Stimulated activated CD4-positive, alpha-beta T cell treated with anti-CD3 and anti-CD28 coated beads, Interleukin-2, amount 100 ng/mL, for 48 hours (primary cell): ENCODE measurements at regions not wholly inside any gene's neighbourhood (a gene's known extent, or its start where the extent isn't known, plus 50 kb on each side); places are given as distances from the start of the nearest gene placed in this dataset.
"Not testable (repeated sequence)": the region's sequence is repeated elsewhere in the genome, so short reads cannot be mapped to it uniquely, and the experiment has no call there.

Source experiments
- DNase-seq, 2 donors: peaks; one replicate each; pipeline ENCODE4 v3.0.0-alpha.2; 2020

DNA sequence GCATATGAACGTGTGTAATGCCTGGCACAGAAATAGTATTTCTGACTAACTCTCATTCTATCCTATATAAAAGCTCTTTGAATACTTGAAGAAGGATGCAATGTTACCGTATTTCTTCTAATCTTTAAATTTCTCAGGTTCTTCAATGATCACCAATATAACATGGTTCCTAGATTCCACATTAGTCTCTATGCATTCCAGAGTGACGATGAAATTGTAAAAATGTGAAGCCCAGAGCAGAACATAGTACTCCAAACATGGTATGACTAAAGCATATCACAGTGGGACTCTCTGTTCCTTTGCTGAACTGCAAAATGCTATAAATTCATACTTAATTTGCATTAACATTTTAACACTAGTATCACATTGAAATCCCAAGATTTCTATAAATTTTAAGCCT is 877.6 kb upstream of the CHORDC1 start:
- DNase-seq, result no peak

DNA sequence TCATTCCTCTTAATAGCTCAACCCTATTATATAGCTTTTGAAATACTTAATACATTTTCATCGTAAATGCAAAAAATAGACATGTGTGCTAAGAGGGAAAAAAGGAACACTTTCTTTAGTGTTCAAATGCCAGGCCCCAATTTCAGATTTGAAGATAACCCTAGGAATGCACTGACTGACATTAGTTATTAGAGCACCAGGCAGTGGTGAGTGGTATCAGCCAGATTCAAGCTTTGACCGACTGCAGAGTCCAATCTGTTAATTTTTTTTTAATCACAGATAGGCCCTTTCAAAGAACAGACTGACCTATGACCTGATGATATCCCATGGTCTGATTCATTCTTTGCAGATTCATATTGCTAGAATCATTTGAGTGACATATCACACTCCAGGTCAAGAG is 874.2 kb upstream of the CHORDC1 start:
- DNase-seq, result no peak

DNA sequence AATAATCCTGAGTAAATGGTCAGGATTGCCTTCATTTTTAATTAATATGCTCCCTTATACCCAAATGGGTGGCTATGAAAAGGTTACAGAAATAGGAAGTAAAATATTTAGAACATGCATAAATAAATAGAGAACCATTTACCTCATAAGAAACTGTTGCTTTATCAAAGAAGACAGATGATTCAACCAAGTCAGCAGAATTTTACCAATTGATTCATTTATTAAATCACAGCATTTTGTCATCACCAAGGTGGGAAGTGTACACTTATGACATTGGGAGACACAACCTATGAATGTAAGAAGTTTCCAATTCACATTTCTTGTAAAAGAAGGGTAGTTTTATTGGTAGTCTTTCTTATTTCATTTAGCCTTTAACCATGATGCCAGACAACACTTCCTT is 870.3 kb upstream of the CHORDC1 start:
- DNase-seq, result no peak

DNA sequence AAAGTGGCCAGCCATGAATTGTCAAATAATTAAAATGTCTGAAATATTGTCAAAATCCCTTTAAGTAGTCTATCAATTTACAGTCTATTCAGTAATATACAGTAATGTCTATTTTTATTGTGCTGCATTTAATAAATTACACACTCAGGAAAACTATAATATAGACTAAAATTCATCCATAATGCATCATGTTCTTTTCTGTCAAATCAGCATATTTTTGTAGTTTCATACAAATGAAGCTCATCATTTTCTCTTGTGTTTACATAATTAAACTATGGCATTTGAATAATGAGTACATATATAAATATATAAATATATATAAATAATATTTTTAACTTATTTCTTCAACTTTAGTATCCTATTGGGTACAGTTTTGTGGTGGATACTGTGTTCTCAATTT is 868.7 kb upstream of the CHORDC1 start:
- no peak for DNase-seq

DNA sequence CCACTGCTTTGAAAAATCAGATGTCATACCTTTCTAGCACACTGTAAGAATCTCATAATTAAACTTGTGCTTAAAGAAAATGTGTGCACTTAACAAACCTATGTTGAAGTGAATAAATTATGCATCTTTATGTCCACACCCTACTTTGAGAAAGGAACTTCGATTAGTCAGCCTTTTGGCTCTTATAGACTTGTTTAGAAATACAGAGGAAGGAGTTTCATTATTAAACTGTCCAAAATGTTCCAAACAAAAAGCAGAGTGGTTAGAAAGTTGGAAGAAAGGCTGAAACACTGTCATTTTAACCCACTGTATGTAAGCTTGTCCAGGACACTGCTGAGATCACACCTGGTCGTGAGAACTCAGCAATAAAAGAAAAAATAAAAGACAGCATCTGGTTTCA is 863.2 kb upstream of the CHORDC1 start:
- DNase-seq, result no peak

DNA sequence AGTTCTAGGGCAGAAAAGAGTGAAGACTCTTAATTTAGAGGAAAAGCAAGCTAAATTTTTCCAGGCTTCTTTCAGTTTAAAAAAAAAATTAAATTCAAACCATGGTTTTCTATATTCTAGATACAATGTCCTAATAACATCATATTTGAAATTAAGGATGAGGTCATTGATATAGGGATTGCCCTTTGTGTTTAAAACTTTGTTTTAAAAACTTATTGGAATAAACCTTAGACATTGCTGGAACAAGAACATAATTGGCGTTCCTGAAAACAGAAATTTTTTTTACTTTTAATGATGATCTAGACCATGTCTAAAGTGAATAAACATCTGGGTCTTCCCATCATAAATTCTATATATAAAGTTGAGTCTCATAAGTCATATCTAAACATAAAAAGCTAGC is 859.4 kb upstream of the CHORDC1 start:
- DNase-seq, result no peak

DNA sequence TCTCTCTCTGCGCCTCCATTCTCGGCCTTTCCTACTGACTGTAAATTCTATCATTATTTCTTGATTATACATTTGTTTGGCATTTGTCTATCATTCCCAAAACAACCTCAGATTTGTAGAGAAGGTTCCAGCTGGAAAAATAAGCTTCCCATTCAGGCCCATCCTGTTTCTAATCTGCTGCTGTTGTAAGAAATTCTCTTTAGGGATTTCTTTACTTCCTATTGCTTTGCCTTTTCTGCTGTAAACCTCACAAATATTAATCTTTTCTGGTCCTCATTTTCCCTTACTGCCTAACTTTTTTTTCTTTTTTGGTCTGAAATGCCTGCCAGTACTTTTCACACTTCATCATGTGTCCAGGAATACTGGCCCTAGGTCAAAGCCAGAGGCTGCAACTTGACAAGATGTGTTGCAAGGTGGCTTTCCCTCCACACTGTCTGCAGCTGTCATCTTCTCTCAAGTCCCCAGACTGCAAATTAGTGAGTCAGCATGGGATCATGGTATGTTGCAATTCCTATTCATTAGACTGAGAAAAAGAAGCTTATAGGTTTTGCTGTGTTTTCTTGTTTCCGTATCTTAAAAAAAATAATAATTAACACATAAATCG is 858.7 kb upstream of the CHORDC1 start:
- no peak for DNase-seq

DNA sequence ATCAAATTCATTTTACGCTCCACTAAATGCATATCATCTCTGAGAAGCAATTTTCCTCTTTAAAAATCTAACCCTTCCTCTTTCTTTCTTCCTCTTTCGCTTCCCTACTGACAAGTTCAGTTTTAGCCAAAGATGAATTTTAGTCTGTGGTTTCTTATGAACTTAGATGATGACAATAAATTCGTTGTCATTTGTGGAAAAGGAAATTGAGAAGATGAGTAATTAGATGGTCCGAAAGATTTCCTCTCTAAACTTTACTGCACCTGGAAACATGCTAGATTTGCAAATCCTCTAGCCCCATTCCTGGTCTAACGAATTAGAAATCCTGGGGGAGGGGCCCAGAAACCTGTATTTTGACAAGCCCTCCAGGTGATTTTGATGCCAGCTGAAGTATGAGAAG is 855.4 kb upstream of the CHORDC1 start:
- DNase-seq, result no peak

DNA sequence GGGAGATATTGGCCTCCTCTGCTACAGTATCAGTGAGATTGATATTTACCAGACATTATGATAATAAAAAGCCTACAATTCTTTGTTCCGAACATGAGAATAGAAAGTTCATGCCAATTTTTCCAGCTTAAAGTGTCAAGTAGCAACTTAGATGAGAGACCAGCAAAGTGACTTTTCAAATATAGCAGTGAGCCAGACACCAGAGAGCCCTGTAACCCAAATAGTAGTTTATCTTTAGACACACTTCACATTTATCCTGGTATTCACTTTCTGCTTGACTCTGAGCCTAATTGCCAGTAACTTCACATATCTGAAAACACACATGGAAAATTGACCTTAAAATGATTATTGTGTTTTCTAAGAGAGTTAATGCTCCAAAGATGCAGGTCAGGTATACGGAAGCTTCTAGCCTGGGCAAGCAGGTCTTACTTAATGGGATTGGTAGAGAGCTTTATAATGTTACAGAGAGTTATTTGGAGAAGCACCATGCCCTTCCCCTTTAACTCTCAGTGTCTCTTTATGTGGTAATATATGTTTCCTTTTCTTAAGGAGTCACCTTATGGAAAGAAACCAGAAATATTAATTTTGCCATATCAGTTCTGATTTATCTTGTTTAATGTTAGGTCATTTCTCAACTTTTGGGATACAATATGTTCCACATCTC is 852.3 kb upstream of the CHORDC1 start:
- no peak for DNase-seq

DNA sequence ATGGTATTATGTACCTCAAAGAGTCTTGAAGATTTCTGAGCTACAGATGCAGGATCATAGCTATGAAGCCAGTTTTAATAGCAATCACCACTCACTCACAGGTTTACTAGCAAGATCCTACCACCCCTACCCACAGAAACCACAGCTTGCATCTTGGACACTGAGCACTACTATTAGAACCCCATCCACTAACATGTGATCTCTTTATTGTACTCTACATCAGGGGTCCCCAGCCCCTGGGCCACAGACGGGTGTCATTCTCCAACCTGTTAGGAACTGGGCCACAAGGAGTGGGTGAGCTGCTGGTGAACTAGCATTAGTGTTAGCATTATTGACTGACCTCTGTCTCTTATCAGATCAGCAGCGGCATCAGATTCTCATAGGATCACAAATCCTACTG is 844.8 kb upstream of the CHORDC1 start:
- no peak for DNase-seq

DNA sequence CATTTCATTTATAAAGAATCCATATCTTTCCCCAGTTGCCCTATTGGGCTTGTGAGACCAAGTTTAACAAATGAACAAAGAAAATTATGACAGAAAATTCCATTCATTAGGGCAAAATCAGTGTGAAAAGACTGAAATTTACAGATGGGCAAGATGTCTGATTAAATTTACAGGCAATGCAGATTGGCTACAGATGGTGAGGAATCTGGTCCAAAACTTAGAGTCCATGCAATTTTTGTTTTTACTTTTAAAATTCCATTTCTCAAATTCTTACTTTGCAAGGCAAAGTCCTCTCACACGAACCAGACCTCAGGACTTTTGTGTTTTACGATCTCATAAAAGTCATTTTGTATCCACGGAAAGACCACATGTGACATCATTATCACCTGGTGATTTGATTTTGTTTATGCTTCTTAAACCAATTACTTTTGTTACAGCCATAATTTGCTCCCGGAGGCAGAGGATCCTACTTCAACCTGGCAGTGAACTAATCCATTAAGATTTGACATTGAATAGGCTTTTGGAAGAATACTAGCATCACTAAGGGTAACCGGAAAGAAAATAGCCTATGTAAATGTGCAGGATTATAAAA is 843.7 kb upstream of the CHORDC1 start:
- DNase-seq, result no peak

DNA sequence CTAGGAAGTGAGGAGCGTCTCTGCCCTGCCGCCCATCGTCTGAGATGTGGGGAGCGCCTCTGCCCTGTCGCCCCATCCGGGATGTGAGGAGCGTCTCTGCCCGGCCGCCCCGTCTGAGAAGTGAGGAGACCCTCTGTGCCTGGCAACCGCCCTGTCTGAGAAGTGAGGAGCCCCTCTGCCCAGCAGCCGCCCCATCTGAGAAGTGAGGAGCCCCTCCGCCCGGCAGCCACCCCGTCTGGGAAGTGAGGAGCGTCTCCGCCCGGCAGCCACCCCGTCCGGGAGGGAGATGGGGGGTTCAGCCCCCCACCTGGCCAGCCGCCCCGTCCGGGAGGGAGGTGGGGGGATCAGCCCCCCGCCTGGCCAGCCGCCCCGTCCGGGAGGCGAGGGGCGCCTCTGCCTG is 840.5 kb upstream of the CHORDC1 start:
- DNase-seq, result not testable (repeated sequence)

DNA sequence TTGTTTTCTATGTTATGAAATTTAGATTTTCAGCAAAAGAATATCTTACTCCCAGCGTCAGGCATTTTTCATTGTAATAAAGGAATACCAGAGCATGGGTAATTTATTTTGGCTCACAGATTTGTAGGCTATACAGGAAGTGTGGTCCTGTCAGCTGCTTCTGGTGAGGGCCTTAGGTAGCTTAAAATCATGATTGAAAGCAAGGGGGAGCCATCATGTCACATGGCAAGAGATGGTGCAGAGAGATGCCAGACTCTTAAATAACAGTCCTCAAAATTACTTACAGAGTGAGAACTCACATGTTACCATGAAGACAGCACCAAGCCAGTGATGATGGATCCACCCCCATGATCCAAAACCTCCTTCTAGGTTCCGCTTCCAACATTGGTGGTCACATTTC is 825.0 kb upstream of the CHORDC1 start:
- no peak for DNase-seq

DNA sequence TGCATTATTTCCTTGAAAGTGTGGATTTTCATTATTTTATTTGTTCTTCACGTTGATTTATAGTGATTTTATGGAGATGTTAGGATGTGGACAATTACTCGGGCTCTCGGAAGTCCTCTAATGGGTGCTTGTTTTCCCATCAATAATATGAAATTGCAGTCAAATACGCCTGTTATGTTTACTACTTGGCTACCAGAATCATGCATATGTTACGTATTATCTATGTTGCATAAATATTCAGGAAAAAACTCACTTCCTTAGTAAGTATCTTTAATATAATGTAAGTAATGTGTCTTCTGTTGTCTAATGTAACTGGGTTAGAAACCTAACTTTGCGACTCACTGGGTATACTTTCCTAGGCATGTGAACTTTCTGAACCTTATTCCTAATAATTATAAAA is 823.4 kb upstream of the CHORDC1 start:
- DNase-seq, result no peak

DNA sequence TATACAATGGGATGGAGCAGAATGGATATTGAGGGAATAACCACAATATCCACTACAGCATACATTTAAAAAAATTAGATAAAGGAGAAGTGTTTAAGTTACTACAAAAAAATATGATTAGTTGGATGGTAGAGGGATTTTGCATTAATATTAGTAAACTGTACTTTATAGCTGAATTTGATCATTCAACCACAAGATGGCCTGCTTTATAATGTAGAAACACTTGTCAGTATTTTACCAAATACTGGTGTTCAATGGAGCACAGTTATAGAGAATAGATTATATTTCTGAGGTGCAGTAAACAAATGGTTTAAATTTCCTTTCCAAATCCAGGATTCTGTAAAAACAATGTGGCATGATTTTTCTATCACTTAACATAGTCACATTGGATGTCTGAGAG is 818.8 kb upstream of the CHORDC1 start:
- DNase-seq, result no peak

DNA sequence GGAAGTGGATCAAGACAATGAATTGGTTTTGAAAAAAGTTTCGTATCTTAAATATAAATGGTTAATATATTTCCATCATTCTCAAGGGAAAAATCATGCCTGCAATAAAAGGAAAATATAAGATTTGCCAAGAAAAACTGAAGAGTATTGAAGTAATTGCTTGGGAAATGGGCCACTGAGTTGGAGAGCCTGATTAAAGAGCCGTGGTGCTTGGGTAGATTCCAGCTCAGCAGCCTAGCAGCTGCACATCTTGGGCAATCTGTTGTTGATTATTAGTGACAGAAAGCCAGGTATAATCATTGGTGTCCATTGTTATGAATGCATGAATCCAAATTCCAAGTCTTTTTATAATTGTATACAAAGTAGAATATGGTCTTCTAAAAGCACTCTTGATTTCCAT is 800.9 kb upstream of the CHORDC1 start:
- no peak for DNase-seq

DNA sequence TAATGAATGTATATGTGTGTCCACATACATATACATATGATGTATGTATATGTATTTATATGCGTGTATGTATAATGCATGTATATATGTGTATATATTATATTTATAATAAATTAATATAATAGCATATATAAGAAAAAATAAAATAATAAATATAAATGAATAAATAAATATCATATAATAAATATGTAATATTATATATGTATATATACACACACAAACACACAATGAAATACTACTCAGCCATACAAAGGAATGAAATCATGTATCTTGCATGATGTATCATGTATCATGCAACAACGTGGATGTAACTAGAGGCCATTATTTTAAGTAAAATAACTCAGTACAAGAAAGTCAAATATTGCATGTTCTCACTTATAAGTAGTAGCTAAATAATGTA is 788.7 kb upstream of the CHORDC1 start:
- DNase-seq, result no peak

DNA sequence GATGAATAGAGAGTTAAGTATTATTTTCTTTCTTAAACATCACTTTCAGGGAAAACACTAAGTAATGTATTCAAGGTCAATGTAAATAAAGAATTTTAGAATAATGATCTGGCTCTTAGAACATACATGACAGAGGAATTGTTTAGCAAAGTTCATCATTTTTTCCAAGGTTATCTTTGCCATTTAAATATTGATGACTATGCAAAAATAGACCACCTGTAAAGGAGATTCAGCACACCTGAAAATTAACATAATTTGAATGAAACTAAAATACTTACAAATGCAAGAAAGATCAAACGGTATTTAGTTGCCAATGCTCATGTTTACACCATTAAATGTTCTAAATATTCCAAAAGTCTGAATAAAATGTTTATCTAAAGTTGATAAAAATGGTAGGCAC is 782.6 kb upstream of the CHORDC1 start:
- no peak for DNase-seq

DNA sequence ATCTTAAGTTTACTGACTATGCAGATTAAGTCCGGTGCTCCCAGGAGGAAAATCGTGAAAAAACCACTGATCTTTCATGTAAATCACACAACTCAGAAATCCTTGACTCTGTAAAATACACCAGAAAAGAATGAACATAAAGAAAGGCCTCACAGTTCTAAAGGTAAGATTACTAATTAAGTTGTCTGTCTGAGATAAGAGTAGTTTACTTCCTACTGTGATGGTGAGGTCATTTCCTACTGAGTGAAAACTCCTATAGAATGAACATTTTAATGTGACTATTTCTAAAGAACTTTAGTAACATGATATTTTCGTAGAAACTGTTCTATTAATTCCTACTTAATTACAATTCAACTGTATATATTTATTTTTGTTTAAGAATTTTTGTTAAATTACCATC is 774.4 kb upstream of the CHORDC1 start:
- no peak for DNase-seq

DNA sequence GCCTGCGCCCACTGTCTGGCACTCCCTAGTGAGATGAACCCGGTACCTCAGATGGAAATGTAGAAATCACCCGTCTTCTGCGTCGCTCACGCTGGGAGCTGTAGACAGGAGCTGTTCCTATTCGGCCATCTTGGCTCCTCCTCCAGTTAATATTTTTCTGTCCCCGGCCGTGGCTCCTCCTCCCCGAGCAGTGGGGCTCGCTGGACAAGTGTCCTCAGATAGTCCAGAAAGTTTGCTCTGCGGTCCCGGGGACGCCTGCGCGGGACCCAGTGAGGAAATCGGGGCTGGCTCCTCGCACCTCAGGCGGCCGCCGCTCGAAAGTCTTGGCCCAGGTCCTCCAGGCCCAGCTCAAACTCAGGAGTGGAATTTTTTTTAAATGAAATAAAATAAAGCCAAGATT is 749.3 kb upstream of the CHORDC1 start:
- not testable (repeated sequence) for DNase-seq

DNA sequence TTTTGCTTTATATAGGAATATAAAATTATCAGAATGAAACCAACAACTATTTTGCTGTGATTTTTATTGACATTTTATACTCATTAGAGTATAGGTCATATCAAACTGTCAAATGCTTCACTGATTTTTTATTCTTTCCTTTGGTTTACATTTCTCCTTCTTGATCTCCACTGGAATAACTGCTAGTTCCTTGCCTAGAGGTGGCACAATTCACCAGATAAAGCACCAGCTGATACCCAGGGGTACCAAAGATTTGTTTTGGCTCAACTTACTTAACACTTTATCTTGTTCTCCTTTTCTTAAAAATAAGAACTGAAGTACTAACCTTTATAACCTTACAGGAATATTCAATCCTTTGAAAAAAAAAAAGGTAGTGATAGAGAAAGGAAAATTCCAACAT is 725.1 kb upstream of the CHORDC1 start:
- no peak for DNase-seq

DNA sequence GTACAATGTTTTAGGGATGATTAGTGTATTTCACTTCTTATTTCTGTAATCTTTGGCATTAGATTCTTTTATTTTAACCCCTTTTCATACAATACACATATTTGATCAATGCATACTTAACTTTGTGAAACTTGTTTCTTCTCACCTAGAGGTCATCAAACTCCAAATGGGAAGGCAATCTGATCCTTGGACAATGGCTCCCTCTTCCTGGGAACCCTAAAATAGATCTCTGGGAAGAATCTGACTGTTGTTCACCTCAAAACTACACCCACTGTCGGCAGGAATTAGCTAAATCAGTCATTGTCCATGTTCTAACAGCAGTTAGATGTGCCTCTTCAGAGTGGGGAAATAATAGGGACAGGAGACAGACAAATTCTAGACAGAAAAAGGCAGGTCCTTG is 707.4 kb upstream of the CHORDC1 start:
- DNase-seq, result no peak

DNA sequence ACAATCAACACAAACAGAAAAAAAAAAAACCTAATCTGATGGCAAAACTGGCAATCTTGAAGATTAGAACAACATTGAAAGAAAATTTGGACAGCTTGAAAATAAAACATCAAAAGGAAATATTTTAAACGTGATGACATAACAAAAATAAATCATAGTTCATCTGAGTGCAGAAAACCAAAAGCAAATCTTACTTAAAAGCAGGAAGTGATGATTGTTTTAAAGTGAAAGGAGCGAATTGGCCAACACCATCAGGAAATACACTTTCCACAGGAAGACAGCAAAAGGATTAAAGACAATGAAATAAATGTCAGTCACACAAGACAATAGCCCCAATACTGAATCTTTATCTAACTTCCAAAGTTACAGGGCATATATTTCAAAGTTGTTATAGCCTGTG is 696.5 kb upstream of the CHORDC1 start:
- no peak for DNase-seq

DNA sequence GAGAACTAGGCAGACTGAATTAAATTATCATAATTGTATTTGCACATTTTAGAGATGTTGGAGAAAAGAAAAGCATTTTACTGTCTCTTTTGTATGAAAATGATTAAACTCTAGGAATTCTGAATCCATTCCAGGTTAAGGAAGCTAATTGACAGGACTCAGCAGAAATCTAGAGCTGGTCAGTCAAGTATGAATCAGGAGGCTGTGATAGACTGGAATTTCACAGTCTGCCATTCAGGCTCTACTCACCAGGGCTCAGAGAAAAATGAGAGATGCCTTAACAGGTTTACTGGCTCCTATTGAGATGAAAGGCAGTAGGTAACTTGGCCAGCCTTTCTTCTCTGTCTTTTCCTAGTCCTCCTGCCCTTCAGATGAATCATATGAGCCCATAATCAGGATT is 693.9 kb upstream of the CHORDC1 start:
- no peak for DNase-seq

DNA sequence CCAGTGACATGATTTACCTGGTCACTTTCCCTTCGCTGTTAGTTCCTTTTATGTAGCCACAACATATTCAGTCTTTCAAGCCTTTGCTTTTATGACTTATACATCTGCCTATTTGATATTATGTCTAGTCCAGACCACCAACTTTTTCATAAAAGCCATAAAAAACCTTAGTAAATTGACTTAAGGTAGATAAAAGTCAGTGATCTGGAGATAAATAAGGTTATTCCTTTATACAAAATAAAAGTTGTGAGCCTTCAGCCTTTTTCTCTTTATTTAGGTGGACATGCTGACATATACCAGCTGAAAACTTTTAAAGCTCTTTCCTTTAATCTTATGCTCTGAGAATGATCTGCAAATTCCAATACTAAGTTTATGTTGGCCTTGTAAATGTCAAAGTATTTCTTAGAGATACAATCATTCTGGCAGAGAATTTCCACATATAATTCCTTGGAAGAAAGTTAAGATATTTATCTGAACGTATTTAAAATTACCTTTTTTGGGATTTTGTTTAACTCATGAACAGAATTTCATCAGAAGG is 690.4 kb upstream of the CHORDC1 start:
- no peak for DNase-seq
